AG04449 (cell line): ENCODE measurements at regions not wholly inside any gene's neighbourhood (a gene's known extent, or its start where the extent isn't known, plus 50 kb on each side); places are given as distances from the start of the nearest gene placed in this dataset.

Experiments used
- CTCF ChIA-PET: fragments of 350-600 bp; formaldehyde crosslinking; extraction: SDS; loops from one replicate; lab custom pipeline; 2021; ENCODE audit warnings: antibody characterized with exemption; lab: Yijun Ruan, JAX
- POLR2A ChIA-PET: fragments of 400-600, 350-600 bp; formaldehyde crosslinking; extraction: SDS; loops from one replicate; lab custom pipeline; 2020; ENCODE audit warnings: antibody characterized with exemption, inconsistent platforms; lab: Yijun Ruan, JAX
- DNase-seq: peaks from one replicate; pipeline ENCODE4 v3.0.0-alpha.2; 2010; ENCODE audit warnings: low read depth, low spot score
- H3K4me3 ChIP-seq: 2 replicates; pipeline ENCODE4 v1.5.1; 2011; ENCODE audit warnings: low read depth, mild to moderate bottlenecking, control low read depth, low read length
- CTCF ChIP-seq: IDR thresholded peaks from one replicate; pipeline ENCODE4 v1.5.1; 2011; ENCODE audit warnings: mild to moderate bottlenecking, moderate library complexity, low read length, control low read depth, inconsistent platforms; ENCODE audit not compliant: insufficient read depth; ENCODE audit errors: missing control alignments

- TF ChIP-seq CTCF = peak; percentile 52
- ChIA-PET POLR2A (no interaction called here), CTCF (interaction anchor here (0.6 to 2.0 kb wide), 18 partner anchors 9 to 602 kb away, joined by 3 to 12 read pairs (median 6); partner anchors contain the start of gene TFPI2)
- DNase-seq = no peak
- no peak overlapping the region for H3K4me3 ChIP-seq
Measured at GRCh38 chr7:94223375-94224084, 171.2 kb upstream of the COL1A2 start.

GRCh38 chr7:94228223-94228622 lies 166.5 kb upstream of the COL1A2 start:
- CTCF ChIA-PET = interaction anchor here (0.6 to 1.5 kb wide), 3 partner anchors 208 to 607 kb away, joined by 3 to 5 read pairs (median 4); no protein-coding TSS in a partner anchor
- no peak overlapping the region for H3K4me3 ChIP-seq
- POLR2A ChIA-PET = no interaction called here
- TF ChIP-seq CTCF = no peak
- no peak for DNase-seq

GRCh38 chr7:94228678-94229077 lies 166.0 kb upstream of the COL1A2 start:
- POLR2A ChIA-PET = no interaction called here
- TF ChIP-seq CTCF = no peak
- no peak for DNase-seq
- H3K4me3 ChIP-seq = no peak overlapping the region
- CTCF ChIA-PET = interaction anchor here (0.7 to 1.0 kb wide), 2 partner anchors 20 to 607 kb away, joined by 3 to 5 read pairs; no protein-coding TSS in a partner anchor

- no peak for DNase-seq
- TF ChIP-seq CTCF = no peak
- ChIA-PET CTCF (interaction anchor here (1.1 kb wide), 1 partner anchor 611 kb away, joined by 3 read pairs; no protein-coding TSS in a partner anchor), POLR2A (no interaction called here)
- no peak overlapping the region for H3K4me3 ChIP-seq
Measured at GRCh38 chr7:94231305-94231704, 163.4 kb upstream of the COL1A2 start.

GRCh38 chr7:94236960-94237359 lies 157.7 kb upstream of the COL1A2 start:
- no peak for TF ChIP-seq CTCF
- H3K4me3 ChIP-seq = no peak overlapping the region
- DNase-seq = no peak
- ChIA-PET CTCF (interaction anchor here (1.5 kb wide), 2 partner anchors 199 to 340 kb away, joined by 3 to 4 read pairs; no protein-coding TSS in a partner anchor), POLR2A (no interaction called here)

- no peak overlapping the region for H3K4me3 ChIP-seq
- no peak for DNase-seq
- POLR2A ChIA-PET = no interaction called here
- TF ChIP-seq CTCF = no peak
- CTCF ChIA-PET = interaction anchor here (1.5 kb wide), 1 partner anchor 198 kb away, joined by 4 read pairs; no protein-coding TSS in a partner anchor
Measured at GRCh38 chr7:94237417-94237816, 157.3 kb upstream of the COL1A2 start.
